ENCODE measurements at regions not wholly inside any gene's neighbourhood (a gene's known extent, or its start where the extent isn't known, plus 50 kb on each side); places are given as distances from the start of the nearest gene placed in this dataset.

- BruUV-seq (replicated peaks): no TSS peak
- Histone ChIP-seq H2AFZ (ENCODE audit: low read length) (no peak overlapping the region), H3K79me2 (ENCODE audit: low read length) (no peaks in the 10 kb centered on the region), H3K9me2 (replicated peaks; ENCODE audit: low read length) (no peaks in the 10 kb centered on the region), H3K4me1 (ENCODE audit: insufficient read depth, low read length) (no peaks in the 10 kb centered on the region), H3F3A (ENCODE audit: low read length, unreplicated experiment) (no peaks in the 10 kb centered on the region), H3K4me2 (ENCODE audit: low read length) (no peak overlapping the region), H3K9ac (ENCODE audit: low read length) (no peak overlapping the region), H3K36me3 (ENCODE audit: low read depth, low read length) (no peaks in the 10 kb centered on the region), H4K20me1 (ENCODE audit: low read length) (no peaks in the 10 kb centered on the region), H3K4me3 (ENCODE audit: low read length) (no peak overlapping the region), H3K9me3 (ENCODE audit: low read length) (peaks cover 7% of the 10 kb centered on the region; the same call in 1 of the 2 replicates), H3K27ac (ENCODE audit: low read length) (no peak overlapping the region), H3K27me3 (ENCODE audit: low read length) (peaks cover 54% of the 10 kb centered on the region)
- intact Hi-C loops (cut with micrococcal nuclease): no loop called here
- ChIA-PET POLR2A (ENCODE audit: unreplicated experiment) (no interaction called here), CTCF (no interaction called here)
- TF ChIP-seq, protein P1, sequence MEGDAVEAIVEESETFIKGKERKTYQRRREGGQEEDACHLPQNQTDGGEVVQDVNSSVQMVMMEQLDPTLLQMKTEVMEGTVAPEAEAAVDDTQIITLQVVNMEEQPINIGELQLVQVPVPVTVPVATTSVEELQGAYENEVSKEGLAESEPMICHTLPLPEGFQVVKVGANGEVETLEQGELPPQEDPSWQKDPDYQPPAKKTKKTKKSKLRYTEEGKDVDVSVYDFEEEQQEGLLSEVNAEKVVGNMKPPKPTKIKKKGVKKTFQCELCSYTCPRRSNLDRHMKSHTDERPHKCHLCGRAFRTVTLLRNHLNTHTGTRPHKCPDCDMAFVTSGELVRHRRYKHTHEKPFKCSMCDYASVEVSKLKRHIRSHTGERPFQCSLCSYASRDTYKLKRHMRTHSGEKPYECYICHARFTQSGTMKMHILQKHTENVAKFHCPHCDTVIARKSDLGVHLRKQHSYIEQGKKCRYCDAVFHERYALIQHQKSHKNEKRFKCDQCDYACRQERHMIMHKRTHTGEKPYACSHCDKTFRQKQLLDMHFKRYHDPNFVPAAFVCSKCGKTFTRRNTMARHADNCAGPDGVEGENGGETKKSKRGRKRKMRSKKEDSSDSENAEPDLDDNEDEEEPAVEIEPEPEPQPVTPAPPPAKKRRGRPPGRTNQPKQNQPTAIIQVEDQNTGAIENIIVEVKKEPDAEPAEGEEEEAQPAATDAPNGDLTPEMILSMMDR (conservative IDR thresholded peaks at IDR 0.05; ENCODE audit: low read depth, low read length): no peak
- no peak for TF ChIP-seq EZH2 (IDR thresholded peaks at IDR 0.05; ENCODE audit: low read length, unreplicated experiment)
- no peak for TF ChIP-seq EZH2phosphoT487 (IDR thresholded peaks at IDR 0.05; ENCODE audit: borderline replicate concordance, low read length)
- DNase-seq: no peak
- ATAC-seq: no peak
Measured at GRCh38 chr2:231865222-231865621, 61.0 kb downstream of the NPPC start.

- Histone ChIP-seq H3K36me3 (ENCODE audit: low read depth, low read length) (no peaks in the 10 kb centered on the region), H3K9me2 (replicated peaks; ENCODE audit: low read length) (no peaks in the 10 kb centered on the region), H3F3A (ENCODE audit: low read length, unreplicated experiment) (no peaks in the 10 kb centered on the region), H3K79me2 (ENCODE audit: low read length) (no peaks in the 10 kb centered on the region), H3K9ac (ENCODE audit: low read length) (no peak overlapping the region), H3K27ac (ENCODE audit: low read length) (no peak overlapping the region), H3K27me3 (ENCODE audit: low read length) (peaks cover 31% of the 10 kb centered on the region), H3K9me3 (ENCODE audit: low read length) (peaks cover 7% of the 10 kb centered on the region; the same call in 1 of the 2 replicates), H3K4me2 (ENCODE audit: low read length) (no peak overlapping the region), H3K4me1 (ENCODE audit: insufficient read depth, low read length) (no peaks in the 10 kb centered on the region), H2AFZ (ENCODE audit: low read length) (no peak overlapping the region), H4K20me1 (ENCODE audit: low read length) (no peaks in the 10 kb centered on the region), H3K4me3 (ENCODE audit: low read length) (no peak overlapping the region)
- ChIA-PET CTCF (no interaction called here), POLR2A (ENCODE audit: unreplicated experiment) (no interaction called here)
- intact Hi-C loops (cut with micrococcal nuclease): no loop called here
- no peak for ATAC-seq
- no peak for TF ChIP-seq EZH2 (IDR thresholded peaks at IDR 0.05; ENCODE audit: low read length, unreplicated experiment)
- no peak for TF ChIP-seq EZH2phosphoT487 (IDR thresholded peaks at IDR 0.05; ENCODE audit: borderline replicate concordance, low read length)
- TF ChIP-seq, protein P1 (conservative IDR thresholded peaks at IDR 0.05; ENCODE audit: low read depth, low read length): no peak
- DNase-seq: no peak
- no TSS peak for BruUV-seq (replicated peaks)
Measured at GRCh38 chr2:231862071-231862470, 64.1 kb downstream of the NPPC start.

- H3K4me2 ChIP-seq (ENCODE audit: low read length): no peak overlapping the region
- POLR2A ChIA-PET (ENCODE audit: unreplicated experiment): no interaction called here
Measured at GRCh38 chr2:231861288-231861931, 64.8 kb downstream of the NPPC start.

More at GRCh38 chr2:231861288-231861931, 64.8 kb downstream of the NPPC start:
- CTCF ChIA-PET: no interaction called here
- no peak overlapping the region for H3K9ac ChIP-seq (ENCODE audit: low read length)
- H3K4me1 ChIP-seq (ENCODE audit: insufficient read depth, low read length): no peaks in the 10 kb centered on the region
- no peaks in the 10 kb centered on the region for H3F3A ChIP-seq (ENCODE audit: low read length, unreplicated experiment)
- no peaks in the 10 kb centered on the region for H4K20me1 ChIP-seq (ENCODE audit: low read length)
- TF ChIP-seq EZH2 (IDR thresholded peaks at IDR 0.05; ENCODE audit: low read length, unreplicated experiment) (no peak), EZH2phosphoT487 (IDR thresholded peaks at IDR 0.05; ENCODE audit: borderline replicate concordance, low read length) (no peak)
- TF ChIP-seq, protein P1 (conservative IDR thresholded peaks at IDR 0.05; ENCODE audit: low read depth, low read length): no peak
- no peak overlapping the region for H3K27ac ChIP-seq (ENCODE audit: low read length)
- DNase-seq (peak; percentile 10), ATAC-seq (peak; percentile 37; the same call in 1 of the 2 replicates)
- H3K9me3 ChIP-seq (ENCODE audit: low read length): peaks cover 7% of the 10 kb centered on the region; the same call in 1 of the 2 replicates
- no peak overlapping the region for H3K4me3 ChIP-seq (ENCODE audit: low read length)
- no peaks in the 10 kb centered on the region for H3K36me3 ChIP-seq (ENCODE audit: low read depth, low read length)
- no peak overlapping the region for H2AFZ ChIP-seq (ENCODE audit: low read length)
- BruUV-seq (replicated peaks): no TSS peak
- no peaks in the 10 kb centered on the region for H3K9me2 ChIP-seq (replicated peaks; ENCODE audit: low read length)
- intact Hi-C loops (cut with micrococcal nuclease): no loop called here
- no peaks in the 10 kb centered on the region for H3K79me2 ChIP-seq (ENCODE audit: low read length)
- peaks cover 27% of the 10 kb centered on the region for H3K27me3 ChIP-seq (ENCODE audit: low read length)
